Mucosa of rectum (tissue), 2 donors: ENCODE measurements at regions not wholly inside any gene's neighbourhood (a gene's known extent, or its start where the extent isn't known, plus 50 kb on each side); places are given as distances from the start of the nearest gene placed in this dataset.

Experiments used
- H3K27ac ChIP-seq, 2 donors: one replicate each; pipeline ENCODE4 v1.7.0; 2013; ENCODE audit warnings: inconsistent platforms in 2 of 2, low read depth in 2 of 2, low read length in 2 of 2
- H3K27me3 ChIP-seq, 2 donors: one replicate each; pipeline ENCODE4 v1.7.0; 2013; ENCODE audit warnings: low read length in 2 of 2; ENCODE audit not compliant: control insufficient read depth in 2 of 2, insufficient read depth in 2 of 2
- H3K36me3 ChIP-seq, 2 donors: one replicate each; pipeline ENCODE4 v1.7.0; 2013; ENCODE audit warnings: low read length in 2 of 2; ENCODE audit not compliant: control insufficient read depth in 2 of 2, insufficient read depth in 2 of 2
- H3K4me1 ChIP-seq, 2 donors: one replicate each; pipeline ENCODE4 v1.7.0; 2013; ENCODE audit warnings: low read length in 2 of 2, mild to moderate bottlenecking in 1 of 2; ENCODE audit not compliant: control insufficient read depth in 2 of 2, insufficient read depth in 2 of 2
- H3K4me3 ChIP-seq, 2 donors: one replicate each; pipeline ENCODE4 v1.7.0; 2013; ENCODE audit warnings: low read length in 2 of 2
- H3K9ac ChIP-seq, 2 donors: one replicate each; pipeline ENCODE4 v1.7.0; 2013; ENCODE audit warnings: low read length in 2 of 2, low read depth in 1 of 2, mild to moderate bottlenecking in 1 of 2
- H3K9me3 ChIP-seq, 2 donors: one replicate each; pipeline ENCODE4 v1.7.0; 2013; ENCODE audit warnings: low read length in 2 of 2; ENCODE audit not compliant: control insufficient read depth in 2 of 2
- donor health status: healthy.
- donor health status: Normal muscosa, but diverticular disease.

DNA sequence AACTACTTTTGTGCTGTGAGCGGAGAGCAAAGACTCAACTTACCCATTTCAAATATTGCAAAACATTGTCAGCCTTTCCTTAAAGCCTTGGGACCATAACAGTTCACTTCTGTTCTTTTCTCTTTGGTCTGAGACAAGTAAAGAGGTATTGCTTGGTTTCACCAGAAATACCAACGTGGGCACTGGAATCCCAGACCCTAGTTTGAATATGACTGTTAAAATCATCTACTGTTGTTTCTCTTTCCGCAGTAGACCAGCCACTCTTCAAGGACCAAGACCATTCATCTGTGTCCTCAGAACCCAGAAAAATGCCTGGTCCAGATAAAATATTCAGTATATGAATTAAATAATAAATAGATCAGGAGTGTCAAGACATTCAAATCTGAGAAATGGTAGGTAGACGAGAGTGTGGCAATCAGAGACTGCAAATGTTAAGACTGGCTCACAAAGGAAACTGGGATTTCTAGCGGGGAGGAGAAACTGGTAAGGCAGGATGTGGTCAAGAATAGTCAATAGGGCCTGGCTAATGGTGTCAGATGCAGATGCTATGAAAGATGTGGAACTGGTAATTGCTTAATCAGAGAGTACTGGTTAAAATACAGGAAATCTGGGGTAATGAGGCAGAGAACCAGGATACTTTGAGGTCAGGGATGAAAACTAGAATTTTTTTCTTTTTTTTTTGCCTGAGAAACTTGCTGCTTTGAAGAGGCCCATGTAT lies 82.1 kb upstream of the IL33 start:
- Histone ChIP-seq H3K27me3 (no peaks in the 10 kb centered on the region), H3K9me3 (no peaks in the 10 kb centered on the region), H3K4me3 (no peak overlapping the region), H3K9ac (no peak overlapping the region), H3K36me3 (no peaks in the 10 kb centered on the region), H3K27ac (no peak overlapping the region), H3K4me1 (no peaks in the 10 kb centered on the region)

DNA sequence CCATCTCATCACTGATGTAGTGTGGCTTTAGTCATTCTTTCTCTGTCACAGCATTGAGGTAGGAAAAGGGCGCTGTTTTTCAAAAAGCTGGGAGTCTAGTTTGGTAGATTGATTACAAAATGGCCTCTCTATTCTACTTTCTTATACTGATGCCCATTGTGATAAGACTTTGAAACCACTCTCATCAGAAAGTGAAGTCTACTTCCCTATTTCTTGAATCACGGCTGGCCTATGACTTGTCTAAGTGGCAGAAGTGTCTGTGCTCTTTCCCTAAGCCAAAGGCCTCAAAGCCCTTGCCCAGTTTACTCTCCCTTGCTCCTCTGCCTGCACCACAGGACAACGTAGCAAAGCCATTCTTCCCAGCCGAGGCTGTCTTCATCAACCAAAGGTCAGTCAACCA lies 83.0 kb upstream of the IL33 start:
- Histone ChIP-seq H3K4me1 (no peaks in the 10 kb centered on the region), H3K36me3 (no peaks in the 10 kb centered on the region), H3K27me3 (no peaks in the 10 kb centered on the region), H3K4me3 (no peak overlapping the region), H3K9ac (no peak overlapping the region), H3K9me3 (no peaks in the 10 kb centered on the region), H3K27ac (no peak overlapping the region)

DNA sequence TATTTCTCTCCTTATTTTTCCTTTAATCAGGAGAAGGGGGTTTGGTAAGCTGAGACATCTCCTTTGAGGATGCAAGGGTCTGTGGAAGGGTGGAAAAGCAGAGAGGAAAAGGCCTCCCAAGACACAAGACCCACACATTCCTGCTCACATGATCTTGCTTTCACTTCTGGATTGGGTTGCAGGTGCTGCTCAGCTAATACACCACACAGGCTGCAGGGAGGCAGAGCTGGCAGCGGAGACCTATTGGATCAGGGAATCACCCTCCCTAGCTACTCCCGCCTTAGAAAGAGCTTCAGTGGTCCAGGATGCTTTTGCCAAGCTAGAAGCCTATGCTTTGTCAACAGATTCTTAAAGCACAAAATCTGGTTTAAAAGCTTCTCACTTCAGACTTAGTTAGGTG lies 87.6 kb upstream of the IL33 start:
- Histone ChIP-seq H3K4me3 (no peak overlapping the region), H3K9ac (no peak overlapping the region), H3K36me3 (no peaks in the 10 kb centered on the region), H3K4me1 (no peaks in the 10 kb centered on the region), H3K27ac (no peak overlapping the region), H3K27me3 (no peaks in the 10 kb centered on the region), H3K9me3 (no peaks in the 10 kb centered on the region)

DNA sequence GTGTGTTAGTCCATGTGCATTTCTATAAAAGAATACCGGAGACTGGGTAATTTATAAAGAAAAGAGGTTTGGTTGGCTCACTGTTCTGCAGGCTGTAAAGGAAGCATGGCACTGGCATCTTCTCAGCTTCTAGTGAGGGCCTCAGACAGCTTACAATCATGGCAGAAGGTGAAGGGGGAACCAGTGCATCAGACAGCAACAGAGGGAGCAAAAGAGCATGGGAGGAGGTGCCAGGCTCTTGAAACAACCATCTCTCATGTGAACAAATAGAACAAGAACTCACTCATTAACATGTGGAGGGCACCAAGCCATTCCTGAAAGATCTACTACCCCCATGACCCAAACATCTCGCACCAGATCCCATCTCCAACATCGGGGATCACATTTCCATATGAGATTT lies 89.2 kb upstream of the IL33 start:
- no peak overlapping the region for H3K27ac ChIP-seq
- no peak overlapping the region for H3K4me3 ChIP-seq
- no peaks in the 10 kb centered on the region for H3K27me3 ChIP-seq
- no peaks in the 10 kb centered on the region for H3K36me3 ChIP-seq
- H3K9ac ChIP-seq = no peak overlapping the region
- H3K4me1 ChIP-seq = no peaks in the 10 kb centered on the region
- no peaks in the 10 kb centered on the region for H3K9me3 ChIP-seq

DNA sequence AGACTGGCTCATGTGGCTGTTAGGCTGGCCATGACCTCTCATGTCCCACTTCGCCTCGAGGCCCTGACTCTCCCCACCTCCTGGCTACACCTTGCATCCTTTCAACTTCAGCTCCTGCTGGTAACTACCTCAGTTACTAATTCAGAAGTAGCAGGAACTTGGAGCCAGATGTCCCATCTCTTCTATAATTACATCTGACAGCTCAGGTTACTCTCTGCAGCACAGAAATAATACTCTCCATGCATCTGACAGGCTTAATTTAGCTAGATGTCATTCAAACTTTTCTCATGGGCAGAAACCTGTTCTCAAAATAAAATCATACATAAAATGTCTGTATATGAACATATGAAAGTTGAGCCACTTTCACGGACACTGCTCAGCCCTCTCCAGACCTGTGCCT lies 92.2 kb upstream of the IL33 start:
- Histone ChIP-seq H3K9ac (no peak overlapping the region), H3K9me3 (no peaks in the 10 kb centered on the region), H3K27me3 (no peaks in the 10 kb centered on the region), H3K4me3 (no peak overlapping the region), H3K36me3 (no peaks in the 10 kb centered on the region), H3K27ac (no peak overlapping the region), H3K4me1 (no peaks in the 10 kb centered on the region)

DNA sequence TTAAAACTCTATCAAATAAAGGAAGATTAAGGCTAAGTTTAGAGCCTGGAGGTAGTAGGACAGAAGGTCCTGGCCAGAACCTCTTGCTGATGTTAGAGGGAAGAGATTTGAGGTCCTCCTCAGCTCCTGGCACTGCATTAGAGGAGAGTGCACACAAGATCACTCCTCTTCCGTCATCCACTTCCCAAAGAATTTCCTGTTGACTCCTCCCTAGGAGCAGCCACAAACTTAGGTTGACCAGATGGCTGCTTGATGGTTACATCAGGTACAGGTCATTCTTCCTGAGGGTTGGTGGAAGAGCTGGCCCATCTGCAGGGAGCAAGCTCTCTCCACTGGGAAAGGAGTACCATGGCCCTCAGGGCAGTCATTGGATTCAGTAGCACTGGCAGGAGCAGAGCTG lies 93.9 kb upstream of the IL33 start:
- H3K36me3 ChIP-seq = no peaks in the 10 kb centered on the region
- H3K9ac ChIP-seq = no peak overlapping the region
- no peaks in the 10 kb centered on the region for H3K9me3 ChIP-seq
- H3K4me3 ChIP-seq = no peak overlapping the region
- H3K27me3 ChIP-seq = no peaks in the 10 kb centered on the region
- no peaks in the 10 kb centered on the region for H3K4me1 ChIP-seq
- H3K27ac ChIP-seq = no peak overlapping the region

DNA sequence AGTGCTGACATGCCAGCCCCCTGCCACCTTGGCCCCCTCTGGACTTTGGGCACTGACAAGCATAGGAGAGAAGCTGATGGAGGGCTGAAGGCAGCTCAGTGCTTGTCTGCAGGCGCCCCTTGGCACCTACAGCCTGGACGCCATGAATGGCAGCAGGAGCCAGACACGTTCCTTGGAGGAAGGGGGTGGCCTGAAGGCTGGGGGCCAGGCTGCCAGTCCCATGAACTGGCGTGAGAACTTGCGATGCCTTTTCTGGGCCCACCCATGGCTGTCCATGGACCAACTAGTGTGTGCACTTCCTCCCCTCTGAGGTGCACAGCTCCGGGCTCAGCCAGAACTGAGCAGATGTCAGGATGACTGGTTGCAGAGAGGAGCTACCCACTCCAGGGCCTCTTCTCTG lies 99.0 kb upstream of the RANBP6 start:
- H3K27ac ChIP-seq = no peak overlapping the region
- no peaks in the 10 kb centered on the region for H3K4me1 ChIP-seq
- no peaks in the 10 kb centered on the region for H3K9me3 ChIP-seq
- H3K9ac ChIP-seq = no peak overlapping the region
- no peaks in the 10 kb centered on the region for H3K36me3 ChIP-seq
- no peak overlapping the region for H3K4me3 ChIP-seq
- no peaks in the 10 kb centered on the region for H3K27me3 ChIP-seq

DNA sequence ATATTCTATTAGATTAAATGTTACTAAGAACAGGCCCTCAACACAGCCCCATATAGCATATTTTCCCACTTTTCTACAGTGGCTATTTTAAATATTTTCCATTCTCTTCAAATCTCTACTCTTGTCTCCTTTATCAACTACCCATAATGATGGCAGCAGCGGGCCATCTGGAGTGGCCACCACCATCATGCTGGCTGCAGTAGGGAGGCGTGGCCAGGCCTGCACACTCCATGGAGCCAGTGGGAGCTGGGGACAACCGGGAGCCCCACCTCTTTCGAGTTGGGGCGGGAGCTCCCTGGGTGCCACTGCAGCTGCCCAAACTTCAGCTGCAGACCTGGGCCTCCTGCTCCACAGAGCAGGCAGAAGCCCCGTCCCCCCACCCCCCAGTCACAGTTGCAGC lies 98.4 kb upstream of the RANBP6 start:
- Histone ChIP-seq H3K9ac (no peak overlapping the region), H3K4me1 (no peaks in the 10 kb centered on the region)

DNA sequence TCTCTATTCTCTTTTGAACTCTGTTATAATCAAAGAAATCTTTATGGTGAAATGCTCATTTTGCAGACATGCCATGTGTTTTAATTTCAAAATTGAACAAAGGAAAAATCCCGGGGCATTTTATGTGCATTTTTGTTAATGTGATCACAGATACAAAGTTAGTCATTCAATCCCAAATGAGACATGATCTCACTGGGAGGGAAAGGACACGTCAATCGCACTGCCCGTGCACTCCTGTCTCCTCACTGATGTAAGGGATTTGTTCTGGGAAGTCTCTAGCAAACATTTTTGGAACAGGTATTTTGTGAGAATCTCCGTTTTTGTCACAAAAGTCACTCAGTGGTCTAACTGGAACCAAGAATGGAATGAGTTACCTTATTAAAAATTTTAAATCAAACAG lies 97.9 kb upstream of the RANBP6 start:
- Histone ChIP-seq H3K4me3 (no peak overlapping the region), H3K4me1 (no peaks in the 10 kb centered on the region), H3K27me3 (no peaks in the 10 kb centered on the region), H3K9ac (no peak overlapping the region), H3K9me3 (no peaks in the 10 kb centered on the region), H3K36me3 (no peaks in the 10 kb centered on the region), H3K27ac (no peak overlapping the region)

More for the DNA sequence above, 98.4 kb upstream of the RANBP6 start:
- H3K36me3 ChIP-seq = no peaks in the 10 kb centered on the region
- no peaks in the 10 kb centered on the region for H3K9me3 ChIP-seq
- no peak overlapping the region for H3K27ac ChIP-seq
- H3K27me3 ChIP-seq = no peaks in the 10 kb centered on the region
- H3K4me3 ChIP-seq = no peak overlapping the region

DNA sequence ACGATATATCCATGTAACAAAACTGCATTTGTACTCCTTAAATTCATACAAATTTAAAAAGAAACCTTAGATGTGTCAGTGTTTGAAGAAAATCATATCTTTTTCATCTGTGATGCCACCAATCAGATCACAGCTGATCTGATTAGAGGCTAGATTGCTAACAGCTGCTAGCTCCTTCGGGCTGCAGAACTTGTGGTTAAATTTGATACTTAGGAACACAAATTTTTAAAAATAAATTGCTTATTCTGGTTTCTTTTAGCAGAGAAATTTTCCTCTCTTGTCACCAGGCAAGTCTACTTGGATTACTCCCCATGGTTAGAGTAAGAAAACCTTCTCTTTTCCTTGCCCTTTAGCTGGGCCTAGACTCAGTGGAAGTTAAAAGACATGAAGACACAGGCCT lies 94.6 kb upstream of the RANBP6 start:
- no peak overlapping the region for H3K4me3 ChIP-seq
- H3K27me3 ChIP-seq = no peaks in the 10 kb centered on the region
- H3K36me3 ChIP-seq = no peaks in the 10 kb centered on the region
- no peaks in the 10 kb centered on the region for H3K9me3 ChIP-seq
- no peak overlapping the region for H3K9ac ChIP-seq
- no peak overlapping the region for H3K27ac ChIP-seq
- no peaks in the 10 kb centered on the region for H3K4me1 ChIP-seq

DNA sequence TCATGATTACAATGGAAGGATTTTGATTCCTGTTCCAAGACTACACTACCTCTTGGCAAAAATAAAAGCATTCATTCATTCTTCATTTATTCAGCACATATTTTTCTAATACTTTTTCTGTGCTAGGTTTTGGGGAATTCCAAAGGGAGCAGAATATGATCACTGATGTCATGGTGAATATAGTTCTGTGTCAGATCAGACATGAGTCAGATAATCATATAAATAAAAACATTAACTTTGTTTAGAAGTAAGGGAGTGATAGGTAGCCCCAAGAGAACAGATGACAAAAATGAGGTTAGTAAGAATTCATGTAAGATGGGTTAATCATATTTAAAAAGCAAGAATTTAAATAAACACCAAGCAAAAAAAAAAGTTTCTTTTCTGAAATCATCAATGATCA lies 94.1 kb upstream of the RANBP6 start:
- Histone ChIP-seq H3K36me3 (no peaks in the 10 kb centered on the region), H3K27me3 (no peaks in the 10 kb centered on the region), H3K9ac (no peak overlapping the region), H3K4me3 (no peak overlapping the region), H3K27ac (no peak overlapping the region), H3K9me3 (no peaks in the 10 kb centered on the region), H3K4me1 (no peaks in the 10 kb centered on the region)
